Stimulated activated CD4-positive, alpha-beta T cell treated with anti-CD3 and anti-CD28 coated beads, Interleukin-4, amount 100 ng/mL, for 24 hours (primary cell): ENCODE measurements at regions not wholly inside any gene's neighbourhood (a gene's known extent, or its start where the extent isn't known, plus 50 kb on each side); places are given as distances from the start of the nearest gene placed in this dataset.

Experiments
- DNase-seq: peaks from one replicate; pipeline ENCODE4 v3.0.0-alpha.2; 2020

GRCh38 chr1:47672622-47673021, 234.8 kb downstream of the FOXD2 start:
- DNase-seq, result no peak

GRCh38 chr1:47674189-47674588, 236.3 kb downstream of the FOXD2 start:
- no peak for DNase-seq

GRCh38 chr1:47675047-47675675, 237.3 kb downstream of the FOXD2 start:
- no peak for DNase-seq

- no peak for DNase-seq
These were observed 237.9 kb downstream of the FOXD2 start for GRCh38 chr1:47675721-47676120.

- no peak for DNase-seq
These were observed 238.6 kb downstream of the FOXD2 start for GRCh38 chr1:47676311-47677054.

GRCh38 chr1:47677241-47677940, 239.5 kb downstream of the FOXD2 start:
- DNase-seq, result no peak

GRCh38 chr1:47678464-47678980, 240.7 kb downstream of the FOXD2 start:
- DNase-seq, result no peak

- DNase-seq, result no peak
These were observed 241.5 kb downstream of the FOXD2 start for GRCh38 chr1:47679301-47679791.

GRCh38 chr1:47679826-47680225, 242.0 kb downstream of the FOXD2 start:
- DNase-seq, result no peak

GRCh38 chr1:47680815-47681475, 243.1 kb downstream of the FOXD2 start:
- no peak for DNase-seq

- DNase-seq, result no peak
These were observed 243.9 kb downstream of the FOXD2 start for GRCh38 chr1:47681735-47682134.

GRCh38 chr1:47682198-47682597, 244.4 kb downstream of the FOXD2 start:
- no peak for DNase-seq

GRCh38 chr1:47682786-47683350, 245.0 kb downstream of the FOXD2 start:
- no peak for DNase-seq

GRCh38 chr1:47683401-47683800, 245.6 kb downstream of the FOXD2 start:
- DNase-seq, result no peak

- no peak for DNase-seq
These were observed 246.7 kb downstream of the FOXD2 start for GRCh38 chr1:47684518-47684917.

- DNase-seq, result no peak
These were observed 247.3 kb downstream of the FOXD2 start for GRCh38 chr1:47684964-47685762.

- no peak for DNase-seq
These were observed 247.9 kb downstream of the FOXD2 start for GRCh38 chr1:47685763-47686066.

GRCh38 chr1:47686731-47687630, 249.1 kb downstream of the FOXD2 start:
- DNase-seq, result no peak

GRCh38 chr1:47687631-47688460, 250.0 kb downstream of the FOXD2 start:
- no peak for DNase-seq
